ENCODE measurements at regions not wholly inside any gene's neighbourhood (a gene's known extent, or its start where the extent isn't known, plus 50 kb on each side); places are given as distances from the start of the nearest gene placed in this dataset.

DNA sequence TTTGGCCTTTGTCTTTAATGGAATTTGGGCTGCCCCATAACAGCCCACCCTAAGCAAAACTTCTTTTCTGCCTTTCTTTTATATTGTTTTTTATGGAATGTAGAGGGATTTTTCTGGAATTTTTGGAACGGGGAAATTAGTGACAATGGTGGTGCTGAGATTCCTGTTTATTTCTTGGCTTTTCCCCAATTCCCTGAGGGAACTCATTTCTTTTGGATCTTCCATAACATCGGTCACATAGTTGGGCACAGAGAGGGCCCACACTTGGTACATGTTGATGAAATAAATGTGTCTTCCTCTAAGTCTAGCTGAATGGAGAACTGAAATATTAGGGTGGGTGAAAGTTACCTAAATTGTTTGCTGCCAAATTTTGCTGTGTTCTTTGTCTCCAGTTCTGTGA, 191.6 kb upstream of the TNP1 start:
- TF ChIP-seq, protein P1, sequence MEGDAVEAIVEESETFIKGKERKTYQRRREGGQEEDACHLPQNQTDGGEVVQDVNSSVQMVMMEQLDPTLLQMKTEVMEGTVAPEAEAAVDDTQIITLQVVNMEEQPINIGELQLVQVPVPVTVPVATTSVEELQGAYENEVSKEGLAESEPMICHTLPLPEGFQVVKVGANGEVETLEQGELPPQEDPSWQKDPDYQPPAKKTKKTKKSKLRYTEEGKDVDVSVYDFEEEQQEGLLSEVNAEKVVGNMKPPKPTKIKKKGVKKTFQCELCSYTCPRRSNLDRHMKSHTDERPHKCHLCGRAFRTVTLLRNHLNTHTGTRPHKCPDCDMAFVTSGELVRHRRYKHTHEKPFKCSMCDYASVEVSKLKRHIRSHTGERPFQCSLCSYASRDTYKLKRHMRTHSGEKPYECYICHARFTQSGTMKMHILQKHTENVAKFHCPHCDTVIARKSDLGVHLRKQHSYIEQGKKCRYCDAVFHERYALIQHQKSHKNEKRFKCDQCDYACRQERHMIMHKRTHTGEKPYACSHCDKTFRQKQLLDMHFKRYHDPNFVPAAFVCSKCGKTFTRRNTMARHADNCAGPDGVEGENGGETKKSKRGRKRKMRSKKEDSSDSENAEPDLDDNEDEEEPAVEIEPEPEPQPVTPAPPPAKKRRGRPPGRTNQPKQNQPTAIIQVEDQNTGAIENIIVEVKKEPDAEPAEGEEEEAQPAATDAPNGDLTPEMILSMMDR (IDR thresholded peaks at IDR 0.05), result no peak
- TF ChIP-seq POLR2A (IDR thresholded peaks at IDR 0.05), result no peak

Data from uterus (tissue), 2 donors.